Spleen (tissue), 11 donors: ENCODE measurements at regions not wholly inside any gene's neighbourhood (a gene's known extent, or its start where the extent isn't known, plus 50 kb on each side); places are given as distances from the start of the nearest gene placed in this dataset.

Experiments used
- DNase-seq: peaks from one replicate; pipeline ENCODE4 v3.0.0-alpha.2; 2020
- H3K27ac ChIP-seq, 8 donors: fragments of 200-600 bp; sonication (generic) in 7 of 8; 1 replicate in 4 of 8; 2 replicates in 4 of 8; pipeline versions ENCODE4 v1.5.0 to v1.8.0; 2016 to 2021; ENCODE audit warnings: inconsistent platforms in 4 of 8, mild to moderate bottlenecking in 4 of 8, moderate library complexity in 1 of 8
- H3K27me3 ChIP-seq, 7 donors: fragments of 200-600 bp; sonication (generic) in 6 of 7; replicated peaks in 1 of 7; 1 replicate in 4 of 7; 2 replicates in 3 of 7; pipeline versions ENCODE4 v1.5.0 to v1.8.0; 2016 to 2021; ENCODE audit warnings: inconsistent platforms in 3 of 7, mild to moderate bottlenecking in 1 of 7
- H3K36me3 ChIP-seq, 6 donors: fragments of 200-600 bp; sonication (generic) in 5 of 6; 1 replicate in 4 of 6; 2 replicates in 2 of 6; pipeline versions ENCODE4 v1.5.0 to v1.8.0; 2016 to 2021; ENCODE audit warnings: inconsistent platforms in 2 of 6
- H3K4me1 ChIP-seq, 6 donors: fragments of 200-600 bp; sonication (generic) in 5 of 6; 1 replicate in 3 of 6; 2 replicates in 3 of 6; pipeline versions ENCODE4 v1.5.0 to v1.8.0; 2016 to 2021; ENCODE audit warnings: inconsistent platforms in 3 of 6
- H3K4me3 ChIP-seq, 8 donors: fragments of 200-600 bp; sonication (generic) in 7 of 8; 1 replicate in 4 of 8; 2 replicates in 4 of 8; pipeline versions ENCODE4 v1.5.0 to v1.8.0; 2016 to 2021; ENCODE audit warnings: inconsistent platforms in 4 of 8, mild to moderate bottlenecking in 4 of 8, moderate library complexity in 2 of 8
- H3K9me3 ChIP-seq, 8 donors: fragments of 200-600 bp; sonication (generic) in 7 of 8; 1 replicate in 4 of 8; 2 replicates in 4 of 8; pipeline versions ENCODE4 v1.5.0 to v1.8.0; 2016 to 2021; ENCODE audit warnings: inconsistent platforms in 4 of 8
- POLR2A ChIP-seq, 3 donors: fragments of 450-650 bp; IDR thresholded peaks; one replicate each; pipeline ENCODE4 v1.5.1; 2017; ENCODE audit warnings: antibody characterized with exemption in 3 of 3, mild to moderate bottlenecking in 1 of 3
- POLR2AphosphoS5 ChIP-seq, 3 donors: sonication (generic); formaldehyde crosslinking; IDR thresholded peaks; one replicate each; pipeline ENCODE4 v1.5.1; 2017; ENCODE audit warnings: antibody characterized with exemption in 3 of 3
- WGBS, 5 donors: extraction: QIAGEN DNeasy Blood & Tissue Kit in 3 of 5; methylation state at CpG; one replicate each; pipeline versions ENCODE4 v1.1.5 to v1.1.7; 2013 to 2018; 5-methylcytosine and 5-hydroxymethylcytosine counted together
- intact Hi-C: fragments of 100-400 bp; cut with DNase I; formaldehyde crosslinking; loops from one replicate; pipeline ENCODE4 v1.15.0; 2023; ENCODE audit warnings: low total_unique reads
- TF ChIP-seq, protein P1 (sequence below), 11 experiments: fragments of 200-600 bp in 7 of 11; fragments of 450-650 bp in 4 of 11; sonication (generic) in 4 of 11; IDR thresholded peaks in 8 of 11; conservative IDR thresholded peaks in 3 of 11; 1 replicate in 7 of 11; 2 replicates in 4 of 11; pipeline versions ENCODE4 v1.4.0 to v1.8.0; 2016 to 2021; ENCODE audit warnings: antibody characterized with exemption in 11 of 11, inconsistent platforms in 4 of 11, mild to moderate bottlenecking in 1 of 11
- donor health status: healthy with polysubstance abuse.
- donor health status: DM: no; HTN: no; CAD: no; lungs with moderate emphysema.
- donor health status: DM: no; HTN: no; CAD: no.
- donor health status: Bipolar disorder and iron deficiency.
- donor health status: healthy.
- donor health status: DM: no; HTN: no; CAD: no.
- donor health status: DM: yes; HTN: yes; CAD: no.

GRCh38 chr5:6274846-6275543, 103.4 kb downstream of the MED10 start:
- H3K27ac ChIP-seq: no peak overlapping the region
- 64 to 74% (median 71%) methylated on average over 2 of the region's 2 CpGs for WGBS, 5 donors
- H3K27me3 ChIP-seq: no peaks in the 10 kb centered on the region
- H3K4me3 ChIP-seq: no peak overlapping the region
- H3K9me3 ChIP-seq: peaks cover 0 to 11% (median 2%) of the 10 kb centered on the region in 8 donors
- H3K36me3 ChIP-seq: no peaks in the 10 kb centered on the region
- no peaks in the 10 kb centered on the region for H3K4me1 ChIP-seq
- TF ChIP-seq POLR2A (IDR thresholded peaks at IDR 0.05): no peak
- TF ChIP-seq, protein P1, sequence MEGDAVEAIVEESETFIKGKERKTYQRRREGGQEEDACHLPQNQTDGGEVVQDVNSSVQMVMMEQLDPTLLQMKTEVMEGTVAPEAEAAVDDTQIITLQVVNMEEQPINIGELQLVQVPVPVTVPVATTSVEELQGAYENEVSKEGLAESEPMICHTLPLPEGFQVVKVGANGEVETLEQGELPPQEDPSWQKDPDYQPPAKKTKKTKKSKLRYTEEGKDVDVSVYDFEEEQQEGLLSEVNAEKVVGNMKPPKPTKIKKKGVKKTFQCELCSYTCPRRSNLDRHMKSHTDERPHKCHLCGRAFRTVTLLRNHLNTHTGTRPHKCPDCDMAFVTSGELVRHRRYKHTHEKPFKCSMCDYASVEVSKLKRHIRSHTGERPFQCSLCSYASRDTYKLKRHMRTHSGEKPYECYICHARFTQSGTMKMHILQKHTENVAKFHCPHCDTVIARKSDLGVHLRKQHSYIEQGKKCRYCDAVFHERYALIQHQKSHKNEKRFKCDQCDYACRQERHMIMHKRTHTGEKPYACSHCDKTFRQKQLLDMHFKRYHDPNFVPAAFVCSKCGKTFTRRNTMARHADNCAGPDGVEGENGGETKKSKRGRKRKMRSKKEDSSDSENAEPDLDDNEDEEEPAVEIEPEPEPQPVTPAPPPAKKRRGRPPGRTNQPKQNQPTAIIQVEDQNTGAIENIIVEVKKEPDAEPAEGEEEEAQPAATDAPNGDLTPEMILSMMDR (IDR thresholded peaks at IDR 0.05 in 8 of 11, conservative IDR thresholded peaks at IDR 0.05 in 3 of 11): no peak
- intact Hi-C loops: no loop called here
- no peak for DNase-seq

- WGBS, 5 donors: 82 to 90% (median 88%) methylated on average over 4 of the region's 4 CpGs
- no peak for TF ChIP-seq POLR2AphosphoS5 (IDR thresholded peaks at IDR 0.05)
- TF ChIP-seq, protein P1 (IDR thresholded peaks at IDR 0.05 in 8 of 11, conservative IDR thresholded peaks at IDR 0.05 in 3 of 11): no peak
These were observed 104.6 kb downstream of the MED10 start for GRCh38 chr5:6273749-6274148.

GRCh38 chr5:6273090-6273735, 105.1 kb downstream of the MED10 start:
- intact Hi-C loops: no loop called here
- no peak overlapping the region for H3K27ac ChIP-seq

More at GRCh38 chr5:6273749-6274148, 104.6 kb downstream of the MED10 start:
- Histone ChIP-seq H3K36me3 (no peaks in the 10 kb centered on the region), H3K27ac (no peak overlapping the region), H3K4me3 (no peak overlapping the region), H3K9me3 (peaks cover 0 to 11% (median 2%) of the 10 kb centered on the region in 8 donors), H3K4me1 (no peaks in the 10 kb centered on the region), H3K27me3 (no peaks in the 10 kb centered on the region)
- no peak for DNase-seq
- intact Hi-C loops: no loop called here

GRCh38 chr5:6269925-6270324, 108.4 kb downstream of the MED10 start:
- H3K27ac ChIP-seq: no peak overlapping the region
- DNase-seq: no peak
- intact Hi-C loops: no loop called here
- H3K4me1 ChIP-seq: no peaks in the 10 kb centered on the region
- 88 to 91% (median 90%) methylated on average over 7 of the region's 7 CpGs for WGBS, 5 donors
- peaks cover 0 to 16% (median 2%) of the 10 kb centered on the region in 8 donors for H3K9me3 ChIP-seq
- TF ChIP-seq, protein P1 (IDR thresholded peaks at IDR 0.05 in 8 of 11, conservative IDR thresholded peaks at IDR 0.05 in 3 of 11): no peak
- TF ChIP-seq POLR2AphosphoS5 (IDR thresholded peaks at IDR 0.05) (no peak), POLR2A (IDR thresholded peaks at IDR 0.05) (no peak)
- no peaks in the 10 kb centered on the region for H3K36me3 ChIP-seq
- no peaks in the 10 kb centered on the region for H3K27me3 ChIP-seq
- no peak overlapping the region for H3K4me3 ChIP-seq

More at GRCh38 chr5:6273090-6273735, 105.1 kb downstream of the MED10 start:
- Histone ChIP-seq H3K4me3 (no peak overlapping the region), H3K4me1 (no peaks in the 10 kb centered on the region), H3K9me3 (peaks cover 0 to 11% (median 2%) of the 10 kb centered on the region in 8 donors), H3K36me3 (no peaks in the 10 kb centered on the region), H3K27me3 (no peaks in the 10 kb centered on the region)
- 76 to 89% (median 79%) methylated on average over 10 of the region's 10 CpGs for WGBS, 5 donors
- no peak for DNase-seq
- no peak for TF ChIP-seq POLR2A (IDR thresholded peaks at IDR 0.05)
